GM11168 (cell line): ENCODE measurements at regions not wholly inside any gene's neighbourhood (a gene's known extent, or its start where the extent isn't known, plus 50 kb on each side); places are given as distances from the start of the nearest gene placed in this dataset.

Experiments
- in situ Hi-C: fragments of 300-500 bp; cut with MboI; formaldehyde crosslinking; loops from one replicate; pipeline ENCODE4 v1.12.0; 2022; ENCODE audit warnings: low sequenced_read_pairs; ENCODE audit not compliant: unreplicated experiment

DNA sequence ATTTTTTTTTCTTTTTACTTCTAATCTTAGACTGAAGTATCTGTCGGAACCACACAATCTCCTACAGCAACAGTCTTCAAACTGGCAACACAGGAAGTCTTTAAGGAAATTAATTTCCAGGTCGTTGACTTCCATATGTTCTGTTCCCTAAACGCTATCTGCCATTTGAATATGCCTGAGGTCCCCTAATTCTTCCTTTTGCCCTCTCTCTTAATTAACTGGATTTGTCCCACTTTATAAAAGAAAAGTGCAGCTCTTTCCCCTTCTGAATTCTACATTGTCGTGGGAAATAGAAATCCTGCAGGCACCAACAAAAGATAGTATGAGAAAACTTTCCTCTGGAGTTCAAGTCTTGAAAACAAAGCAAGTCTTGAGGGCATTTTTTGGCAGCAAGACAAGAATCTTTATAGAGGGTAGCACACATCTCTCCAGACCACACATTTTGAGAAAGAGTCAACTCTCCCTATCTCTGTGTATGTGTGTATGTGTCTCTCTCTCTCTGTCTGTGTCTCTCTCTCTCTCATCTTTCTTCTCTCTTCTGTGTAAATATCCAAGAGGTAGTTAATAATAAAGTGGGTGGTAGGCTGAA, 879.8 kb downstream of the SOCS6 start:
- in situ Hi-C loops: no loop called here

DNA sequence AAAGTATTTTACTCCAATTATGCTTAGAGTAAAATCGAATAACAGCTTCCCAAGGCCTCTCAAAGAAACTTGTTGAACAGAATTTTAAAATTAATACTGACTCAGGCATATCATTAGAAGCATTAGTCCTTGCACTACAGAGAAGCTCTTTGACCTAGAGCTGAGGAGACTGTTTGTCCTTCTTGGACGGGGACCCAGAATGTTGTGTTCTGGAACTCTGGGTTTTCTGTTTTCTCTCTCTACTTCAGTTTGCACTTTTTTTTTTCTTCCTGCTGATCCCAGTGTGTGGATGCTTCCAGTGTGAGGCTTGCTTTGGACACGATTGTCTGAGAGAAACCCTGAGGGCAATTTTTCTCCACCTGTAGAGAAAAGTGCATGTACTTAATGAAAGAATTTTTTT, 847.6 kb downstream of the SOCS6 start:
- in situ Hi-C loops: no loop called here

DNA sequence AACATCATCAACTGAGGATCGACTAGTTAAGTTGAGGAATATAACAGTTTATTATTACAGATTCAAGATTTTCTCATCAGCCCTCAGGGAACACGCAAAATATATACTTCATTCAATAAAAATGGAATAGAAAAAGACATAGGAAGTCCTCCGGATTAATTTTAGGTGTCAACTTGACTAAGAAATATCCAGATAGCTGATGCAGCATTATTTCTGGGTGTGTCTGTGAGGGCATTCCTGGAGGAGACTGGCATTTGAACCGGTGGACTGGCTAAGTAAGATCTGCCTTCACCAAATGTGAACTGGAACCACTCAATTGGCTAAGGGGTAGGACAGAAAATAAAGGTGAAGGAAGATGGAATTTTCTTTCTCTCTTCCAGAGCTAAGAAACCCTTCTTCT, 845.3 kb downstream of the SOCS6 start:
- in situ Hi-C loops: no loop called here

DNA sequence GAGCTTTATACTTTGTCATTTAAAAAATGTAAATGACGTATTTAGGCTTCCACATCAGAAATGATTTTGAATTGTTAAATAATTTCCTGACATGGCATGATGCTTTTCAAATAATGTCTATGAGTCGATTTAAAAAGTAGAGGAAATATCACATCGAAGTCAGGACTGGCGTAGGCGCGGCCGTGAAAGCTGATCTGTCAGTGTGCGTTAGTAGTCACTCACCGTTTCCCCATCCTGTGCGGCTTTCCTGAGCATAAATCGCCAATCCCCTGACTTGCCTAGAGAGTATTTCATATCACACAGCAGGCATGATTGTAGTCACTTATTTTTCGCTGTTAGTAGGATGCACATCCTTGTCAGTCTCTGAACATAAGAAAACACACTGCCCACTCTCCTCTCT, 843.1 kb downstream of the SOCS6 start:
- in situ Hi-C loops: no loop called here

DNA sequence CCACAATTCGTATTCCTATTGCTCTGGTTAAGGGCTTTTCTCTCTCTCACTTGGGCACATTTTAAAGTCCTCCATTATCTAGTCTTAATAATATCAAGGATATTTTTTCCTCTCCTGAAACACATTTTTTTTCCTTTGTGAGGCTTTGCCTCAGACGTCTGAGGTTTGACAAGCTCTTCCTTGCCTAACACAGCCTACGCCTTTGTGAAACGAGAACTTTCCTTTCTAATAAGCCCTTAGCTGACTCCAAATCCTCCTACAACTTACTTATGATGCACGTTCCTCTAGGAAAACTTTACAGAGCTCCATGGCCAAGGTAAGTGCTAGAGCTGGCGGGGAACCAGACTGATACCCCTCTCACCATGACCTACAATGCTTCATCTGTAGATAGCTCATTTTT, 841.5 kb downstream of the SOCS6 start:
- in situ Hi-C loops: no loop called here

DNA sequence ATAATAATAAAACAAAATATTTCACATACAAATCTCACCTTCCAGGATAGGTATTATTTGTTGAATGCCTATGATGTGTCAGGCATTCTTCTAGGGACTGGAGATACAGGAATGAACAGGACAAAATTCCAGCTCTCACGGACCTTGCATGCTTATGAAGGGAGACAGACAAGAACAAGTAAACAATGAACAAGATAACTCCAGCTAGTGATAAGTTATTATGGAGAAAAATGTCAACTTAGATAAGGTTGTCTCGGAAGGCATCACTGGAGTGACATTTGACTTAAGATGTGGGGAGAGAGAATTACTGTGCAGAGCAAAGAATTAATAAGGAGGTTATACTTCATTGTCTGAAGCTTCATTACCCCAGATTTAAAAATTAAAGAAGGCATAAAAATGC, 836.7 kb downstream of the SOCS6 start:
- in situ Hi-C loops: no loop called here

DNA sequence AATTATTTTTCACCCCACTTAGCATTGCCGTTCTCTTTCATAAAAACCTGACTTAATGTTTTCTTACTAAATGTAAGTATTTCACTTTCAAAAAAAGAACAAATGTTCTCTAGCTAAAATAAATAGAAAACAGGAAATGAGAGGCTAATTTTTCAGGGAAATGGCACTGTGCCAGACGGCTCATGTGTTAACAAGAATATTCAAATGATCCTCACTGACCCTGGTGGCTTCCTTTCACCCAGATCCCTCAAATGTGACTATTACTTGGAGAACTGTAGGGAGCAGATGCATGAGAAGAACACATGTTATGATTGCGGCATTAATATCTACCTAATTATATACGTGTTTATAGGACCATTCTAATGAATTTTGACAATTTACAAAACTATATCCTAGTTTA, 827.7 kb downstream of the SOCS6 start:
- in situ Hi-C loops: no loop called here

DNA sequence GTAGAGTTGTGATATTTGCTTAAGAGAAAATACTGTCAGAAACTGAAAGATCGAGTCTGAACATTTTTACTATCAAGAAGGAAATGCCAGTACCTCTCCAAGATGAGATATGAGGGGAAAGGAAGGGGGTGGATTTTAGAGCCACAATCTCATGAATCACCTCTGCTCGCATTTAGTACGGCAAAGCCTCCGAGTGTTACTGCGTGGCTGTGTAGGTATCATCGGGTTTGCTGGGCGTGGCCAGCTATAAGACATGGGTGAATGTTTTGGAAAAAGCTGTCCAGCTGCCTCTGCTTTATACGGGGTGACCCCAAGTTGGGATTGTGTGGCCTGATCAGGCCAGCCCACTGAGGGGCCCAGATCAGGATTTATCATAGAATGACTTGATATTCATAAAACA, 826.4 kb downstream of the SOCS6 start:
- in situ Hi-C loops: no loop called here

DNA sequence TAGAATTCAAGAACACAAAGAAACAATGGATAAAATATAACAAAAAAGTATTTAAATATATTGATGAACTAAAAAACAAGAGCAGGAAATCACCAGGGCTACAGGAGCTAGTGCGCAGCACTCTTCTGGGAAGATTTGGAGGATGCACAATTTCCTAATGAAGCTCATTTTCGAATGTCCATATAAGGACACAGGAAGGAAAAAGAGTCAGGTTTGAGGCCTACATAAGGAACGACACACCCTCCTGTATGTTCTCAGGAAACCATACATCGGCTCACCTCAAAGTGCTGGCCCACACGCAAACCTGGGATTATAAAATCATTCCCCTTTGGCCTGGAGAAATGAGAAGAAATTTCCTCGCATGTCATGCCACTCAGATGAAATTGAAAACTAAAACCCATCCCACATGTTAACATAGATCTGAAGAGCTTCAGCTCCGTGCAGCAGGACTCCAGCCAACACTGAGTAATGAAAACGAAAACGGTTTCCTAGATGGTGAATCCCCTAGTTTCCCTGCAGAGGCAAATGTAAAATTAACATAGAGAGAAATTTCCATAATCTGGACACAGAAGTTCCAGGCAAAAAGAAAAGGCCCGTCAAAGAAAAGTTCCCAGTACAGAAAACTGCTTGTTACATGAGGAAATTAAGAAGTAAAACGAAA, 825.8 kb downstream of the SOCS6 start:
- in situ Hi-C loops: no loop called here

DNA sequence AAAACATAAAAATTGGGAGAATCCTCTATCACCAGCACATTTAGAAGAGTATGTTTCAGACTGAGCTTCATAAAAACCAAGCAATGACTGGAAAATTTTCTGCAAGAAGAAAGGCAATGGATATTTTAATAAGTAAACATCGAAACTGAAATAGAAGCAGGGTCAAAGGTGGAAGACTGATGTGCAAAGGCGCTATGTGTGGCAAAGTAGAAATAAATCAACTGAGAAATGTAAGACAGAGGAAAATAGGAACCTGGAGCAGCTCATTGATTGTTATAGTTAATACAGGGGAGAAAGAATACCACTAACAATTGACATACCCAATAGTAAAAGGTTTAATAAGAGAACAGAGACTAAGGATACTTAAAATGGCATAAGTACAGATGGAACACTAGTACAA, 818.4 kb downstream of the SOCS6 start:
- in situ Hi-C loops: no loop called here

DNA sequence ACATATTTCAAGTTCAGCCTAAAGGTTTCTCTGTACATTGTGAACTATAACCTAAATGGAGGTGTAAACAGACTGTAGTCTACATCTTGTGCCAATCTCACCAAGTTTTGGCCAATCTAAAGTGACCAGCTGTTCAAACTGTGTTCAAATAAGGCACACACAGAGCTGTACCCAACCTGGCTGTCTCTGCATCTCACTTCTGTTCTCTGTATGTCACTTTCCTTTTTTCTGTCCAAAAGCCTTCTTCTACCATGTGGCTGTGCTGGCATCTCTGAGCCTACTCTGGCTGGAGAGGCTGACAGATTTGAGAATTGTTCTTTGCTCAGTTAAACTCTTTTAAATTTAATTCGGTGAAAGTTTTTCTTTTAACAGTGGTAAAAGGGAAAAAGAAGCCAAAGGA, 817.9 kb downstream of the SOCS6 start:
- in situ Hi-C loops: no loop called here

DNA sequence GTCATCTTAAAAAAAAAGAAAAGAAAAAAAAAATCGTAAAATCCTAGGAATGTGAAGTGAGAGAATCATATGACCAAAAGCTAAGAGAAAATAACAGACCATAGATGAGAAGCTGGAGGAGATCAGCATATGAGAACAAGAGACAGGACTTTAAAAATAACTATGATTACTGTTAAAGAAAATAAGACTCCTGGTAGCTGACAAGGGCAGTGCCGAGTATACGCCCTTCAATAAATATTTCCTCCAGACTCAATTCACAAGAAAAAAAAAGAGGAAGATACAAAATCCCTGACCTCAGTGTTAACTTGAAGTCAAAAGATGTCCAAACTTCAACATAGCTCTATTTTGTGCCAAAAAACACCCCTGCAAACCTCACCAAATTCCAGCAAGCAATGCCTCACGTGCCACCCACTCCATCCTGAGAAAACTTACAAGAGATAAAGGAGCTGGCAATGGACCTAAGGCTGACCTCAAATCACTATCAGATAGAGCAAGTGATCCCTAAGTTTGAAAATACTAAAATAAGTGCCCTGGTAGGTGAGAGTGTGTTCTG, 817.2 kb downstream of the SOCS6 start:
- in situ Hi-C loops: no loop called here

DNA sequence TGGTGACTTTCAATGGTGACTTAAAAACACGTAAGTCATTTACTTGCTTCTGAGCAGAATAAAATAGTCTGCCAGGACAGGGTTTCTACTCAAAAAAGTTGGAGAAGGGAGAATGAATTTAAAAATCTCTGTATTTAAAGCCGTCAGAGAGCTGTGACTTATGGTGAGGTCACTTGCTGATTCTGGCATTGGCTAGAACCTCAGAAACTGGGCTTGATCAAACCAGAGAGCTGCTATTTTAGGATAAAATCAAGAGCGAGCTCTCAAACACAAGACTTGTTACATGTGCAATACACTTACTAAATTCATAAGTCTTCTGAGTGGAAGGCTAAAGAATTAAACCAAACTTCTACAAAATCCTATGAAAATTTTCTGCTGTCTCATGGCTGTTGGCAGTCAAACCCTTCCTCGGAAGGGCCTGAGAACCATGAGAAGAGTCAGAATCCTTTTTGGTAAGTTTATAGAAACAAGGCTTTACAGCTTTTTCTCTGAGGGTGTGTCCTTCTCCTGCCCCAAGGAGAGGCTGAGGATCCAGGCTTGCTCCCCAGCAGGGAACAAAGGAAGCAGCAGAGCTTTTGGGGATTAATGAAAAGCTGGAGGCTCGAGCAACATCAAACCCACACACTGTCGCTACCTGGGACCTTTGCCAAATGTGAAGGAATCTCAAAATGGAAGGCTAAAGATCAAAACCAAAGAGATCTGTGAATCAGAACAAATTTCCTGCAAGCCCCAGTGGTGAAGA, 816.4 kb downstream of the SOCS6 start:
- in situ Hi-C loops: no loop called here

DNA sequence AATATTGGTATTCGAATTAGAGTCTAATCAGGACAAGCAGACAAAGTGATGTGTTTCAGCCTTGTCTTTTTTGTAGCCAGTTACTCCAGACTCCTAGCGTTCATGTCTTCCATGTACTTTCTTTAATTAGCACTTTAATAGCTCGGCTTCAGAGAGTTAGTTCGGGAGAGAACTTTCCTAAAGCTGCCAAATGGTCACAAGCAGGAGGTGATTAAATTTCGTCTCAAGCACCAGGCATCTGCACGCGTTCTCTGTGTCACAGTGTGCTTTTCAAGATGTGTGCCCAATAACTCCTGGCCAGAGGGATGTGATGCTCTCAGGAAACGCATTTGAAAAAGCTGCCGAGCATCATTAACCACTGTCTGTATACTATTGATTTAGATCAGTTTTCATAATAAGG, 790.8 kb downstream of the SOCS6 start:
- in situ Hi-C loops: no loop called here

DNA sequence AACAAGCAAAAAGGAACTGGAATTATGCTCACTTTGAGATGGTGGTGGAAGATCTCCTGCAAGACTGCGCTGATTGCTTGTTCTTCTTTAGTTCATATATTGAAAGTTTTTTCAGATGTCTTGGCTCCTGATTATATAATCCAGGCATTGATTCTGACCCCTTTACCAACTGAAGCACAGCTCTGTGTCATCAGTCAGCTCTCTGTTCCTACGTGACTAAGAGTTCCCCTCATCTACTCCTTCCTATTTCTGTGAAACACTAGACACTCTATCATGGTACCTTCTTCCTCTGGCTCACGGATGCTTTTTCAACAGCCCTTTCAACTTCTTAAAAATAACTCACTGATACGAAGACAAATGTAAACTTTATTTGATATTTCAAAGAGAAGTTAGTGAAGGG, 788.6 kb downstream of the SOCS6 start:
- in situ Hi-C loops: no loop called here

DNA sequence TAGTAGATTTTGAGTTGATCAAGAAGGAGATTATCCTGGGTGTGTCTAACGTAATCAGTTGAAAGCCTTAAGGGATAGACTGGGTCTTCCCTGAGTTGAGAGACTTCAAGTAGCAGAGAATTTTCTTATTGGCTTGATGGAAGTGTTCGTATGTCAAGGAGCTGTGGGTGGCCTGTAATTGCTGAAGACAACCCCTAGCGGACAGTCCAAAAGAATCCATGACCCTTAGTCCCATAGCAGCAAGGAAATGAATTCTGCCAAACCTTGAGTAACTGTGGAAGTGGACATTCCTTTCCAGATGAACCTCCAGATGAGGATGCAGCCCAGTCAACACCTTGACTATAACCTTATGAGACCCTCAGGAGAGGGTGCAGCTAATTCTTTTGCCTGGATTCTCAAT, 786.3 kb downstream of the SOCS6 start:
- in situ Hi-C loops: no loop called here

DNA sequence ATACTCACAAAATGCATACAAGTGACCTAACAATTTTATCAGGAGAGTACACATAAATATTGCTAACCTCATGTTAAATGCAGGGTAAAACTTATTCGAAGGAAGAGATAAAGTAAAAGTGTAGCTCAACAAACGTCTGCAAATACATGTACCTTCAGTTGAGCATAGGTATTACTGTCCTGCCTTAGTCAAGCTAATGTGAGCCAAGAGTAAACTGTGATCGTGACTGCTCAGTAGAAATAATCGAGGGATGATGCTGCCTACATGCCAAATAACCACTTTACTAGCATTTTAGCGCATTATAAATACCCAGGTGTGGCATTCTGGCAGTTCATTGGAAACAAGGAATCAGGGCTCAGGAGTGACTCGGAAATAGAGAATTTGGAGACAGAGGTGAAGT, 779.5 kb downstream of the SOCS6 start:
- in situ Hi-C loops: no loop called here

DNA sequence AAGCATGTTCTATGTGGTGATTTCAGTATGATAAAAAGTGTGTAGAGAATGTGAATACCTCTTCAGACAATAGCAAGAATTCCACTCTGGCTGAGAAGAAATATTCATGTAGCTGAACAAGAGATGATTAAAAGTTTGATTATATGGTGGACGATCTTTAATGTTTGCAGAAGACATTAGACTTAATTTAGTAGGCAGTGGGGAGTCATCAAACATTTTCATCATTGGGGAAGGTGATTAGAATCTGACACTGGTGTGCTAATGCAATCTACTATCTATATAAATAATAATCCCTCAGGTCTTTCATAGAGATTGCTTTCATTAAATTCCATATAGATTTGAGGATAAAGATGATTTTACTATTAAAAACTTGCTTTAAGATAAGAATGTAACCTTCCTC, 761.0 kb downstream of the SOCS6 start:
- in situ Hi-C loops: no loop called here

DNA sequence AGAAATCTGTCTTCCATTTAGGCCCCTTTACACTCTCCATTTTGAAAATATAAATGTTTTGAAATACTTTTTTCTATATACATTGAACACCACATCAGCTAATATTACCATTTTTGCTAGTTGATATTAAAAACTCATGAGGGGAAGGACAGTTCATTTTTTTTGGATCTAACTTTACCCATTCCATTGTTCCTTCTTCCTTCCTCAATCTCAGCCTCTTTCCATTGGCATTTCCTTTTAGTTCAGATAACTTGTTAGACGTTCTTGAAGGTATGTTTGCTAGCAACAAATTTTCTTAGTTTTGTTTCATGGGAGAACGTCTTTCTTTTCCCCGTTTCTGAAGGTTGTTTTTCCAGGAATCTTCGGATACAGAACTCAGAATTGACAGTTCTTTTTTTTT, 759.0 kb downstream of the SOCS6 start:
- in situ Hi-C loops: no loop called here

DNA sequence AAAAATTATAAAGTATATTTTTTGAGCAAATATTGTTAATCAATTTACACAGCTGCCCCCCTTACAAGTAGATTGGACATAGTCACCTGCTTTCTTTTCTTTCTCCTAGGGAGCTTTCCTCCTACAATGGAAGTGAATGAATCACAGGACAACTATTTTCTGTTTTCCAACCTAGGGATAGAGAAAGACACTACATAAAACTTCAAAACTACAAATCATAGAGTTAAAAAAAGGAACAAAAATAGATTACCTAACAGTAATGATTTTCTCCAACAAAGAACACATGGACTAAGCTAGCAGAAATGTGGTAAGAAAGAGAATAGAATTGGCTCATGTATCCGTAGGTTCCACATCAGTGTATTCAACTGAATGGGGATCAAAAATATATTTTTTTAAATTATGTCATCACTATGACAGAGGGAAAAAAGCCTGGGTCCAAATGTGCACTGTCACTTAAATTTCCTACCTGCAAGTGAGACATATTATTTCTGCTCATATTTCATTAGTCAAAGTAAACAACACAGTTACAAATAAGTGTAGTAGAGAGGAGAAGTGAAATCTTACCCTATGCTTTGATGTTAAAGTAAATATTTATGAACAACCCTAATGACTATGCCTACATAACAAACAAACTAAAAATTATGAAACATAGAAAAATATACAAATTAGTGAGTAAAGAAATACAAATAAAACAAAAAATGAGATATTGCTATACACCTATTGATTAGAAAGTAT, 756.7 kb downstream of the SOCS6 start:
- in situ Hi-C loops: no loop called here

DNA sequence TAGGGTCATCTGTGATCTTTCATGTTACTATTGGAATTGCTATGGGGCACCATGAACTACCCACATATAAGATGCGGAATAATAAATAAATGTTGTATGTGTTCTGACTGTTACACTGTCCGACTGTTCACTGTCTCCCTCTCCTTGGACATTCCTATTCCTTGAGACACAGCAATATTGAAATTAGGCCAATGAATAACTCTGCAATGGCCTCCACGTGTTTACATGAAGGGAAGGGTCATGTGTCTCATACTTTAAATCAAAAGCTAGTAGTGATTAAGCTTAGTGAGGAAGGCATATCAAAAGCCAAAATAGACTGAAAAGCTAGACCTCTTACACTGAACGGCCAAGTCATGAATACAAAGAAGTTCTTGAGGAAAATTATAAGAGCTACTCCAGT, 751.3 kb downstream of the SOCS6 start:
- in situ Hi-C loops: no loop called here
